GM20000 (cell line): ENCODE measurements at regions not wholly inside any gene's neighbourhood (a gene's known extent, or its start where the extent isn't known, plus 50 kb on each side); places are given as distances from the start of the nearest gene placed in this dataset.

ENCODE experiments used
- DNase-seq: peaks from one replicate; pipeline ENCODE4 v3.0.0; 2012; ENCODE audit warnings: low spot score
- TF ChIP-seq, protein P1 (sequence below): IDR thresholded peaks from 2 replicates; pipeline ENCODE4 v1.5.1; 2012; ENCODE audit warnings: mild to moderate bottlenecking, control low read depth; ENCODE audit errors: extremely low read depth, missing control alignments

- TF ChIP-seq, protein P1, sequence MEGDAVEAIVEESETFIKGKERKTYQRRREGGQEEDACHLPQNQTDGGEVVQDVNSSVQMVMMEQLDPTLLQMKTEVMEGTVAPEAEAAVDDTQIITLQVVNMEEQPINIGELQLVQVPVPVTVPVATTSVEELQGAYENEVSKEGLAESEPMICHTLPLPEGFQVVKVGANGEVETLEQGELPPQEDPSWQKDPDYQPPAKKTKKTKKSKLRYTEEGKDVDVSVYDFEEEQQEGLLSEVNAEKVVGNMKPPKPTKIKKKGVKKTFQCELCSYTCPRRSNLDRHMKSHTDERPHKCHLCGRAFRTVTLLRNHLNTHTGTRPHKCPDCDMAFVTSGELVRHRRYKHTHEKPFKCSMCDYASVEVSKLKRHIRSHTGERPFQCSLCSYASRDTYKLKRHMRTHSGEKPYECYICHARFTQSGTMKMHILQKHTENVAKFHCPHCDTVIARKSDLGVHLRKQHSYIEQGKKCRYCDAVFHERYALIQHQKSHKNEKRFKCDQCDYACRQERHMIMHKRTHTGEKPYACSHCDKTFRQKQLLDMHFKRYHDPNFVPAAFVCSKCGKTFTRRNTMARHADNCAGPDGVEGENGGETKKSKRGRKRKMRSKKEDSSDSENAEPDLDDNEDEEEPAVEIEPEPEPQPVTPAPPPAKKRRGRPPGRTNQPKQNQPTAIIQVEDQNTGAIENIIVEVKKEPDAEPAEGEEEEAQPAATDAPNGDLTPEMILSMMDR, result no peak
- no peak for DNase-seq
Measured at GRCh38 chr15:61500951-61501620, 272.0 kb upstream of the RORA start.

DNA sequence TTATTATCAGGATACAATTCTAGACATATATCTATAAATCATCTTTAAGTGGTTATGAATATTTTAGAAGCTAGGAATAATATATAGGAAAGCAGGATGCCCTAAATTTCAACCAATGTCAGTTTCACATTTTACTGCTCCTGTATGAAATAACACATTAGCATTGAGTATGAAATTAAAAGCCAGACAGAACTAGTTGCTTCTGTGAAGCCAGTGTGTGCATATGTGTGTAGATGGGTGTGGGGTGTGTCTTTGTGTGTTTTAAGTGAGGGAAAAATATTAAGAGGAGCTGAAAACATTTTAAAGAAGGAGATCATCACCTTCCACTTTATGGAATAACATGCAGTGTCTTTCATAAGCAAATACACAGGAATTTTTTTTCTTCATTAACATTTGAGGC, 271.4 kb upstream of the RORA start:
- TF ChIP-seq, protein P1, result no peak
- no peak for DNase-seq

- TF ChIP-seq, protein P1, result no peak
- DNase-seq, result no peak
Measured at GRCh38 chr15:61499376-61499775, 270.3 kb upstream of the RORA start.

- TF ChIP-seq, protein P1, result no peak
- DNase-seq, result no peak
Measured at GRCh38 chr15:61489571-61489970, 260.5 kb upstream of the RORA start.

DNA sequence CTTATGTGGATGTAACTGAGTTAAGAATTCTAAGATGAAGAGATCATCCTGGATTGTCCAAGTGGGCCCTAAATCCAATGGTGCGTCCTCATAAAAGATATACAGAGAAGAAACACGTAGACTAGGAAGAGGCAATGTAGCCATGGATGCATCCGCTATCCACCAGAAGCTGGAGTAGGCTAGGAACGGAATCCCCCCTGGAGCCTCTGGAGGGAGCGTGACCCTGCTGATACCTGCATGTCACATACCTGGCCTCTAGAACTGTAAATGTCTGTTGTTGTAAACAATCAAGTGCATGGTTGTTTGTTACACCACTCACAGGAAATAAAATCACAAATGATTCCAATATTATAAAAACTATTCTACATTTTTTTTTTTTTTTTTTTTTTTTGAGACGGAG, 254.5 kb upstream of the RORA start:
- DNase-seq, result no peak
- TF ChIP-seq, protein P1, result no peak

DNA sequence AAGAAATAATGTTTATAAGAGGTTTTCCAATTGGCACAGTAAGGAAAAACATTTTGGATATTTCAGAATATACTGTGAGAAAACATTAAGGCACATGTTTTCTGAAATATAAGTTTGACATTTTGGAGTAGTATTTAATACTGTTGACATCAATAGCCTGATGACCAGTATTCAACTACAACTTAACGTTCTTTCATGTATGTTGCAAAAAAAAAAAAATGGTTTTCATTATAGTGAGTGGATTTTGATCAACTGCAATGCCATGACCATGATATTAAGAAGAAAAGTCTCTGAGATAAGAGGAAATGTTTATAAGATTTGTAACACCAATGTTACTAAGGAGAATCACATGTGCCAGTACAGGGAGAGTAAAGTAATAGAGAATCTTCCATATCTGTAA, 252.8 kb upstream of the RORA start:
- TF ChIP-seq, protein P1, result no peak

DNA sequence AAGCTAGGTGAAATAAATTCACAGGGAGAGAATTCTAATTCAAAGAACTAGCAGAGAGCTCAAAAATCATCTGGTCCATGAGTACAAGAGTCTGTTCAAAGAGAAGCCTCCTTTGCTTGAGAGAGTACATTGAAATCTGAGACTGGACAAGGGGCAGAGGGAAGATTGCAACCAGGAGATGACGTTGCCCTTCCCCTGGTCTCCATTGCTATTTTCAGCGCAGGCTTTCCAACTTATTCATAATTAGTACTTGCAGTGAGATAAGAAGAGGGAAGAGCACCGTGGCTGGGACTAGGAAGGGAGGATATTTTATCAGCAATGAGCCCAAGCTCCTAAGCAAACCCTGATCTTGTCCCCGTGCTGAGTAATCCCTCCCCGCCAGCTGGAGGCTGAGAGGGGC, 251.8 kb upstream of the RORA start:
- no peak for DNase-seq
- TF ChIP-seq, protein P1, result no peak

More for the DNA sequence above, 252.8 kb upstream of the RORA start:
- DNase-seq, result no peak
